ENCODE measurements at regions not wholly inside any gene's neighbourhood (a gene's known extent, or its start where the extent isn't known, plus 50 kb on each side); places are given as distances from the start of the nearest gene placed in this dataset.

DNA sequence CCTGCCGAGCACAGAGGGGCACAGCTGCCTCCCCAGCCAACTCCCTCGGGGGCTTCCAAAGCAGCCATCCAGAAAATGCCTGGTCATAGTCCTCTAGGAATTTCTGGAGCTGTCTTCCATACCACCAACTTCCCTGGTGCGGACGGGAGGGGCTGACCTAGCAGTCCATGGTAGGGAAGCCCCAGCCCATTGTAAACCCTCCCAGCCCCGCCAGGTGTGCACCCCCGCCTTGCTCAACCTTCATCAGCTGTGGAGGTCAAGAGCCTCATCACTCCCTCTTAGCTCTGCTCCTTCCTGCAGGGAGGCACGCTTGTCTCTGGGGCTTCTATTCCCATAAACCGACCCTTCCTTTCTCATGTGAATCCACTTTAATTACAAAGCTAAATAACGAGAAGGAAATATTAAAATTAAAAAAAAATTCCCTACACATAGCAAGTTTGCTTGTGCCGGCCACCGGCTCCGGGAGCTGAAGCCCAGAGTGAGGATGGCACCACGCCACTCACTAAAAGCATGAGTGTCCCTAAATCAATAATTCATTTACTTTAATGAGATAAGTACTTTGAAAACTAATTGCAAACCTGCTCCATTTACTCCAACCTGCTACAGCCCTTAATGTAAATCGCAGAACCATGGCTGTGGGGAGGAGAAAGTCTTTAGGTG, 181.4 kb downstream of the ENGASE start:
- Histone ChIP-seq H3K27ac (no peak overlapping the region), H3K4me3 (no peak overlapping the region), H3K9me3 (no peaks in the 10 kb centered on the region), H3K4me1 (no peaks in the 10 kb centered on the region), H3K27me3 (no peaks in the 10 kb centered on the region), H3K36me3 (no peaks in the 10 kb centered on the region), H3K9ac (ENCODE audit: low read depth in 2 of 2, low read length in 2 of 2) (no peak overlapping the region)
- no peak for DNase-seq
- intact Hi-C loops (cut with DNase I) = no loop called here
- TF ChIP-seq, protein P1, sequence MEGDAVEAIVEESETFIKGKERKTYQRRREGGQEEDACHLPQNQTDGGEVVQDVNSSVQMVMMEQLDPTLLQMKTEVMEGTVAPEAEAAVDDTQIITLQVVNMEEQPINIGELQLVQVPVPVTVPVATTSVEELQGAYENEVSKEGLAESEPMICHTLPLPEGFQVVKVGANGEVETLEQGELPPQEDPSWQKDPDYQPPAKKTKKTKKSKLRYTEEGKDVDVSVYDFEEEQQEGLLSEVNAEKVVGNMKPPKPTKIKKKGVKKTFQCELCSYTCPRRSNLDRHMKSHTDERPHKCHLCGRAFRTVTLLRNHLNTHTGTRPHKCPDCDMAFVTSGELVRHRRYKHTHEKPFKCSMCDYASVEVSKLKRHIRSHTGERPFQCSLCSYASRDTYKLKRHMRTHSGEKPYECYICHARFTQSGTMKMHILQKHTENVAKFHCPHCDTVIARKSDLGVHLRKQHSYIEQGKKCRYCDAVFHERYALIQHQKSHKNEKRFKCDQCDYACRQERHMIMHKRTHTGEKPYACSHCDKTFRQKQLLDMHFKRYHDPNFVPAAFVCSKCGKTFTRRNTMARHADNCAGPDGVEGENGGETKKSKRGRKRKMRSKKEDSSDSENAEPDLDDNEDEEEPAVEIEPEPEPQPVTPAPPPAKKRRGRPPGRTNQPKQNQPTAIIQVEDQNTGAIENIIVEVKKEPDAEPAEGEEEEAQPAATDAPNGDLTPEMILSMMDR (IDR thresholded peaks at IDR 0.05) = no peak

DNA sequence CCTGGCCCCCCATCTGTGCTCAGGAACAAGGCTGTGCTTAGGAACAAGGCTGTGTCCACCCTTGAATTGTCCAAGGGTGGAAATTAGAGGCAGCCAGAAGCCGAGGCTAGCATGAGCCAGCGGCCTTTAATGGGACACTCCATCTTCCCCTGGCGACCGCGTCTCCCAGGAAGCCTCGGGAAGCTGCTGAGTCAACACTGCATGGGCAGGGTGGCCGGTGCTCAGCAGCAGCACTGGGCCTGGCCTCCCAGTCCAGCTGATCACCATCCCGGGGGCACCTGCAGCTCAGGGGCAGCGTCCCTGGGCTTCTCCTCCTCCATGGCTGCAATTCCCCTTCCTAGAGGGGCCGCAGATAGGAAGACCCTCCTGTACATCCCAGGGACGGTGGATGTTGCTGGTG, 180.8 kb downstream of the ENGASE start:
- intact Hi-C loops (cut with DNase I) = no loop called here
- H3K4me1 ChIP-seq = no peaks in the 10 kb centered on the region
- H3K27ac ChIP-seq = no peak overlapping the region
- no peak for DNase-seq
- H3K9ac ChIP-seq (ENCODE audit: low read depth in 2 of 2, low read length in 2 of 2) = no peak overlapping the region
- H3K27me3 ChIP-seq = no peaks in the 10 kb centered on the region
- TF ChIP-seq, protein P1 (IDR thresholded peaks at IDR 0.05) = no peak
- H3K36me3 ChIP-seq = no peaks in the 10 kb centered on the region
- H3K9me3 ChIP-seq = no peaks in the 10 kb centered on the region
- H3K4me3 ChIP-seq = no peak overlapping the region

DNA sequence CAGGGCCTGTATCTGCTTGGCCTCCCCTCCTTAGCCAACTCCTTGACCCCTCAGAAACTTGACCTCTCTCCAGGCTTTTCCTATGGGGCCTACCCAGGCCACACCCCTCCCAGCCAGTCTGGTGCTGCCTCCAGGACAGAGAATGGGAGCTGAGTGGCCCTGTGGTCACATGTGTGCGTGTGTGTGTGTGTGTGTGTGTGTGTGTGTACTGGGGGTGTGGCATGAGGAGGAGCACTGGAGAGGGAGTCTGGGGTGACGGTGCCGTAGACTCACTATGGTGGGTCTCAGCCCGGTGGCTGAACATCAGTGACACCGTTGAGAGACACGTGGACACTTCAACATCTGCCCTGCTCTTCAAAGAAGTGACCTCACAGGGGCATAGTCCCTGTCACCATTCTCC, 180.4 kb downstream of the ENGASE start:
- DNase-seq = no peak
- H3K9ac ChIP-seq (ENCODE audit: low read depth in 2 of 2, low read length in 2 of 2) = no peak overlapping the region
- no peak overlapping the region for H3K27ac ChIP-seq
- H3K9me3 ChIP-seq = no peaks in the 10 kb centered on the region
- H3K36me3 ChIP-seq = no peaks in the 10 kb centered on the region
- intact Hi-C loops (cut with DNase I) = no loop called here
- TF ChIP-seq, protein P1 (IDR thresholded peaks at IDR 0.05) = no peak
- no peaks in the 10 kb centered on the region for H3K4me1 ChIP-seq
- no peaks in the 10 kb centered on the region for H3K27me3 ChIP-seq
- no peak overlapping the region for H3K4me3 ChIP-seq

DNA sequence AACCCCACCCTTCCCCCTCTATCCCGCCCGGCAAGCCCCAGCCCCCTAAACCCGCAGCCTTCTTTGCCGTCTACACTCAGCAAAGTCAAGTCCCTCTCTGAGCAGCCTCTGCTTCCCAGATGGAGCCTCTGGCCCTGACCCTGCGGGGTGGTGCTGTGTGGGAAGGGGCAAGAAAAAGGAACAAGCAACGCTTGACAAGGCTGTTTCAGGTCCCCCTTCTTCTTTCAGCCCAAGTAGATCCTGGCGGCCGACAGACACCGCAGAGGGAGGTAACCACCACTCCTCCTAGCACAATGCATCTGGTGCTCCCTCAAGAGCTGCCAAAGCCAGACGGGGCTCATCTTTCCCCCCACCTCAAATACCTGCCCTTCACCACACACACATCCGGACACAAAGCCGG, 178.3 kb downstream of the ENGASE start:
- Histone ChIP-seq H3K9ac (ENCODE audit: low read depth in 2 of 2, low read length in 2 of 2) (no peak overlapping the region), H3K36me3 (no peaks in the 10 kb centered on the region), H3K4me1 (no peaks in the 10 kb centered on the region), H3K9me3 (no peaks in the 10 kb centered on the region), H3K27ac (no peak overlapping the region), H3K27me3 (no peaks in the 10 kb centered on the region), H3K4me3 (no peak overlapping the region)
- TF ChIP-seq, protein P1 (IDR thresholded peaks at IDR 0.05) = no peak
- intact Hi-C loops (cut with DNase I) = no loop called here
- no peak for DNase-seq

DNA sequence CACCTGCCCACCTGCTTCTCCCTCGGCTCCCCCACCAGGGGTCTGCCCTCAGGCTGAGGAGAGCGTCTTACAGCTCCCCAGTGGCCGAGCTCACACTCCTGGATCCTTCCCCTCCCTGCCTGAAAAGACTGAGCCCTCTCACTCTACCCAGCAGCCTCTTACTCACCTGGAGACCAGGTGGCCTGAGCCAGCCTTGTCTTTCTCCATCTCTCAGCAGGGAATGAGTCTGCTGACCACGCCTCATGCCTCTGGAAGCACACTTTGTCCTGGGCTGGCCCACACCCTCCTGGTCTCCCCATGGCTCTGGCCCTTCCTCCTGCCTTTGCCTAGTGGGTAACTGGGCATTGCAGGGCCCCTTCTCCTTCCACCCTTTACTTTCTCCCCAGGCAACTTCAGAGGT, 177.2 kb downstream of the ENGASE start:
- intact Hi-C loops (cut with DNase I) = no loop called here
- Histone ChIP-seq H3K27me3 (no peaks in the 10 kb centered on the region), H3K27ac (no peak overlapping the region), H3K4me1 (no peaks in the 10 kb centered on the region), H3K9me3 (no peaks in the 10 kb centered on the region), H3K9ac (ENCODE audit: low read depth in 2 of 2, low read length in 2 of 2) (no peak overlapping the region), H3K4me3 (no peak overlapping the region), H3K36me3 (no peaks in the 10 kb centered on the region)
- DNase-seq = no peak
- TF ChIP-seq, protein P1 (IDR thresholded peaks at IDR 0.05) = no peak
